ENCODE measurements at regions not wholly inside any gene's neighbourhood (a gene's known extent, or its start where the extent isn't known, plus 50 kb on each side); places are given as distances from the start of the nearest gene placed in this dataset.

DNA sequence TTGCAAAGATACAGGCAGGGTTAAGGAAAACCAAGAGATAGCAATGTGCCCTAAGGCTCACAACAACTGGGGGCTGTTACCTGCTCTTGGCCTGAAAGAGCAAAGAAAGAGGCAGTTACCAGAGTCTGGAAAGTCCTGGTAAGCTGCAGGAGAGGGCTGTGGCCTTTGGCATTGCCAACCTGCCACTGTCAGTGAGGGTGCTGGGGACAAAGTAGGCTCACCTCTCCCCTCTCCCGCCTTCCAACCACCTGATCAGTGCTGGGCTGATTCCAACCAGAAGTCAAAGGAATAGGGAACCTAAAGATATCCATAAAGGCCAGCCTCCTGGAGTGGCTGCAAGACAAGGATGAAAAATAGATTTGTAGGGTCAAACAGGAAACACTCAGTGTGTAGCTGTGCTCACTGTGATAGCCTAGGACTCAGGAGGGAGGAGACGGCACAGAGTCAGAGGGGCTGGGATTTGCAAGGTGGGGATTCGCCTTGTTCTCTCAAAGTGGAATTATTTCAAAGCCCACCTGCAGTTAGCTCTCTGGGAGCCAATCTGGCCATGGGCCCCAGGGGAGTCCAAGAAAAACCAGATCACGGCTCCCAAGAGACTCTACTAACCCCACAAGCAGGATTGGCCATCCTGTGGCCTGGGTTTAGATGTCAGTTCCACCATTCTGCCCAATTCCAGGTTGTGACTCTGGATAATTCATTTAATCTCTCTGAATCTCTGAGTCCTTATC lies 204.0 kb upstream of the BCL6 start:
- TF ChIP-seq, protein P1, sequence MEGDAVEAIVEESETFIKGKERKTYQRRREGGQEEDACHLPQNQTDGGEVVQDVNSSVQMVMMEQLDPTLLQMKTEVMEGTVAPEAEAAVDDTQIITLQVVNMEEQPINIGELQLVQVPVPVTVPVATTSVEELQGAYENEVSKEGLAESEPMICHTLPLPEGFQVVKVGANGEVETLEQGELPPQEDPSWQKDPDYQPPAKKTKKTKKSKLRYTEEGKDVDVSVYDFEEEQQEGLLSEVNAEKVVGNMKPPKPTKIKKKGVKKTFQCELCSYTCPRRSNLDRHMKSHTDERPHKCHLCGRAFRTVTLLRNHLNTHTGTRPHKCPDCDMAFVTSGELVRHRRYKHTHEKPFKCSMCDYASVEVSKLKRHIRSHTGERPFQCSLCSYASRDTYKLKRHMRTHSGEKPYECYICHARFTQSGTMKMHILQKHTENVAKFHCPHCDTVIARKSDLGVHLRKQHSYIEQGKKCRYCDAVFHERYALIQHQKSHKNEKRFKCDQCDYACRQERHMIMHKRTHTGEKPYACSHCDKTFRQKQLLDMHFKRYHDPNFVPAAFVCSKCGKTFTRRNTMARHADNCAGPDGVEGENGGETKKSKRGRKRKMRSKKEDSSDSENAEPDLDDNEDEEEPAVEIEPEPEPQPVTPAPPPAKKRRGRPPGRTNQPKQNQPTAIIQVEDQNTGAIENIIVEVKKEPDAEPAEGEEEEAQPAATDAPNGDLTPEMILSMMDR (conservative IDR thresholded peaks at IDR 0.05): no peak
- H3K27ac ChIP-seq: no peak overlapping the region

DNA sequence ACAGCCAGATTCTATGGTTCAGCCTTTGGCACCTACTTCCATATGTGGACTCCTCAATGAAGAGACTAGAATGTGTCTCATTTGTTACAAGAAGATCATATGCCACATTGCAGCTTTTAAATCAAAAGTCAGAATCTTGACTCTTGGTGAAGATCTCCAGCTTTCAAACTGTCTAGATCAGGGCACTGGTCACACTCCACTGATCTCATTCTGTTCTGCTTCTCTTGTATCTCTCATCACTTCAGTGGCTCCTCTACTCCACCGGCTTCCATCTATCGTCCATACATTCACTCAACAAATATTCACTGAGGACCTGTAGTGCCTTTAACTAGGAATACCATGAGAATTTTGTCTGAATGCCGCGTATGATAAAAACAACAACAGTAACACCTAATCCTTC lies 203.3 kb upstream of the LPP start:
- TF ChIP-seq, protein P1 (conservative IDR thresholded peaks at IDR 0.05): no peak
- no peak overlapping the region for H3K27ac ChIP-seq

DNA sequence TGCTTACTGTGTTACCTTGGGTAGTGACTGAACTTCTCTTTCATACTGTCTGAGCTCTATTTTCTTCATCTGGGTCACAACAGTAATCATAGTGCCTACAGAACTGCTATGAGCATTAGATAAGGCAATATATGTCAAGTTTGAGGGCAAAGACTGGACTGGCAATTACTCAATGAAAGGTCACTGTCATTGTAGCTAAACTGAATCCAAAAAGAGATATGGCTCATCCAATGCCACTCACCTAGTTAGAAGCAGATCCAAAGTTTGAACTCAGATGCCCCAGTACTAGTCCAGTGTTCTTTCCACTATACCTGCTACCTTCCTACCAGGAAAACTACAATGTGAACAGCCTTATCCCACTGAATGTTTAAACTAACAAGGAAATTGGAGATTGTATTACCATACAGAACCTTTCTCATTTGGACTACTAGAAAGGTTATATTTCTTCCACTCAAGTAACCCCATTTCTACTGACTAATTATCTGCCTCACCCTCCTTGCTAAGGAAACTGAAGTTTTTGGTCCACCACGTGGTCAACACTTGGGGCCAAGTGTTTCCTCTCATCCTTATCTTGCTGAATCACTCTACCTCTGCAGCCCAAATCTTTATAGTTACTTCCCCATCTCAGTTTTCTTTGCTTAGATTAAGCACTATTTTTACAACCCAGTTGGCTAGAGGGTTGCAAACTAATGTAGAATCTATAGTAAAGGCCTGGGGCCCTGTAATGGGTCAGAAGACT lies 202.3 kb upstream of the LPP start:
- H3K27ac ChIP-seq: no peak overlapping the region

DNA sequence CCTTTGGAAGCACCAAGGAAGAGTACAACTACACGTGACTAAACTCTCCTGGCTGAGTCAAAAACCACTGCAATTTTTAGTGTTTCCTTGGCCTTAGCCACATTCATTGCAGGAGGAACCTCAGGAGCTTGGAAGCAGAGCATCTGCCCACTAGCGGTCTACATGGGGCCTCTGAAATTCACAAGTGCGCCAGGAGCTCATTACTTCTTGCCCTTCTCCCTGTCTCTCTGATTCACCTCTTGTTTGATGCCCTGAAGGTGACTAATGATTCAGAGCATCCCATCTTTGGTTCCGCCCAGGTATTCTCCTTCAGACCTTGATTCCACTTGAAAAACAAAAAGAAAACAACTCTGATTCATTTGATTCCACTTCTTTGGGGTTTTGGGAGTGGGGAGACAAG lies 201.1 kb upstream of the LPP start:
- TF ChIP-seq, protein P1 (conservative IDR thresholded peaks at IDR 0.05): no peak
- H3K27ac ChIP-seq: no peak overlapping the region

More for the DNA sequence above, 202.3 kb upstream of the LPP start:
- TF ChIP-seq, protein P1 (conservative IDR thresholded peaks at IDR 0.05): no peak

DNA sequence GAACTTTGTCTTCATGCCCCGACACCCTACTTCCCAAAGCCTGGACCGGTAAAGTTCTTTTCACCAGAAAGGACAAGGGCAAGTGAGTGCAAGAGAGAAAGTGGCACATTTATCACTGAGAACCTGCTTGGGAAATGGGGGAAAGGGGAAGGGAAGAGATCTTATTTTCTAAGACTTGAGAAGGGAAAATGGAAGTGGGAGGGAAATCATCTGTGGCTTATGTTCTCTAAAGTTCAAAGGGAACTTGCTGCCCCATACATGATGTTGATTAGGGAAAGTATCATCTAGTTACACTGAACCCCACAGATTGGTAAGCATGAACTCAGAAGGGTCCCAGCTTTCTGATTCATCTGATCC lies 199.5 kb upstream of the LPP start:
- H3K27ac ChIP-seq: no peak overlapping the region
- TF ChIP-seq, protein P1 (conservative IDR thresholded peaks at IDR 0.05): no peak

DNA sequence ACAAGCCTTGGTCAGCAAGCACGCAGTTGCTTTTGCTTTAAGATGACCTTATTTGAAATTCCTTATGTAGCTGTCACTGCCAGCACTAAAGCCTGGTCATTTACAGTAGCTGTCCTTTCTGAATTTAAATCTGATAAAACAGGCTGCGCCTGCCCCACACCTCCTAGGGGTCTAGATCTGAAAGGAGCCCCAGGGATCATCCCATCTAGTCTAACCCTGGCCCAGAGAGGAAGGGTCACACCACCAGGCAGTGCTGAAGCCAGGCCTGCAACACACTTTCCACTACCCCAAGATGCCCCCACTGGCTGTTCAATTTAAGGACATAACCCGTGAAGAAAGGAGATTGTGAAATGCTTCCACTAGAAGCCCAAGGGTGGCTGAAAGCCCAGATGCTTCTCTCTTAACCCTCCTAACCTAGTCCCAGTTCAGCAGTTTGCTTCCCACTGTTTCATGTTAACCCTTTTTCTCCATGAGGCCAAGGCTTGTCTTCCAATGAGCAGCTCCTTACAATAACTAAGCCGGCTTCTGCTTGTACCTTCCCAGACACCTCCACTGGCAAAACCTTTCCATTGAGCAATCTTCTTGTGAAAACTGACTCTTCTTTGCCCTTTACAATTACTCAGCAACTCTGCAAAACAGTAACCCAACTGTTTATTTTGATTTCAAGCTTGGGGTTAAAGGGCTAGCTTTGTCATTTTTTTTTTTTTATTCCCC lies 198.9 kb upstream of the LPP start:
- no peak overlapping the region for H3K27ac ChIP-seq
- TF ChIP-seq, protein P1 (conservative IDR thresholded peaks at IDR 0.05): no peak

DNA sequence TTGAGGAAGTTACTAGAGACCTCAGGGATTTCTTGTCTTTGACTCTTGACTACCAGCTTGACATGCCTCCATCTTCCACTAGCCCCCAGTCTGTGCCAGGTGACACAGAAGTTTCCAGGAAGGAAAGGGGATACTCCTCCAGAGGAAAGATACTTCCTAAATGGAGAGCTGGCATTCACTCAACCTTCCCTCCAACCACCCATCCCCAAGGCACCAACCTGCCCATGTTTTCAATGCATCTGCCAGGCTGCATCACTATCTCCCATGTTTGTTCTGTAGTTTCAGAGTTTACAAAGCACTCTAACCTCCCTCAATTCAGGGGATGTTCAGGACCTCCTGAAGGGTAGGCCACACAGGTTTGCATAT lies 198.4 kb upstream of the LPP start:
- TF ChIP-seq, protein P1 (conservative IDR thresholded peaks at IDR 0.05): no peak
- H3K27ac ChIP-seq: no peak overlapping the region

All from VCaP (cell line).